ENCODE measurements at regions not wholly inside any gene's neighbourhood (a gene's known extent, or its start where the extent isn't known, plus 50 kb on each side); places are given as distances from the start of the nearest gene placed in this dataset.
A peak's percentile ranks its signal among the peaks of the same experiment; 100 is the strongest.

DNA sequence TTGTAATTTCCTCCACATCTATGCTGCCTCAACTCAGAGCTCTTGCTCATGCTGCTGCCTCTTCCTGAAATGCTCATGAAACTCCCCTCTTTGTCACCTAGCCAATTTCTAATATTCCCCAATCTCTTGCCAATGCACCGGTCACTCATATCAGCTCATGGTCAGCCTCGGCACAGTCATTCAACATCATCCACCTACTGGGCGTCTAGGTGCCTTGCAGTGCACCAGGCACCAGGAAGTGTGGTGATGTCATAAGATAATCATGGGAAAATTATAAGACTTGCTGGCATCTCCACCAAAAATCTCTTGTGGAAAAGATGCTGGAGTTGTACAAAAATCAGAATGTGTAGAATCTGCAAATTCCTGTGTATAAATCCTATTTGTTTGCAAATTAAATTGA lies 52.6 kb upstream of the RAB27B start:
- no peaks in the 10 kb centered on the region for H3K9me3 ChIP-seq
- intact Hi-C loops (cut with DNase I; ENCODE audit: low total_unique reads) = no loop called here
- peak; percentile 39 to 40 for DNase-seq
- no peak overlapping the region for H3K4me3 ChIP-seq
- peak in 1 of 3 donors; percentile 59 for TF ChIP-seq POLR2AphosphoS5 (IDR thresholded peaks at IDR 0.05)
- TF ChIP-seq, protein P1, sequence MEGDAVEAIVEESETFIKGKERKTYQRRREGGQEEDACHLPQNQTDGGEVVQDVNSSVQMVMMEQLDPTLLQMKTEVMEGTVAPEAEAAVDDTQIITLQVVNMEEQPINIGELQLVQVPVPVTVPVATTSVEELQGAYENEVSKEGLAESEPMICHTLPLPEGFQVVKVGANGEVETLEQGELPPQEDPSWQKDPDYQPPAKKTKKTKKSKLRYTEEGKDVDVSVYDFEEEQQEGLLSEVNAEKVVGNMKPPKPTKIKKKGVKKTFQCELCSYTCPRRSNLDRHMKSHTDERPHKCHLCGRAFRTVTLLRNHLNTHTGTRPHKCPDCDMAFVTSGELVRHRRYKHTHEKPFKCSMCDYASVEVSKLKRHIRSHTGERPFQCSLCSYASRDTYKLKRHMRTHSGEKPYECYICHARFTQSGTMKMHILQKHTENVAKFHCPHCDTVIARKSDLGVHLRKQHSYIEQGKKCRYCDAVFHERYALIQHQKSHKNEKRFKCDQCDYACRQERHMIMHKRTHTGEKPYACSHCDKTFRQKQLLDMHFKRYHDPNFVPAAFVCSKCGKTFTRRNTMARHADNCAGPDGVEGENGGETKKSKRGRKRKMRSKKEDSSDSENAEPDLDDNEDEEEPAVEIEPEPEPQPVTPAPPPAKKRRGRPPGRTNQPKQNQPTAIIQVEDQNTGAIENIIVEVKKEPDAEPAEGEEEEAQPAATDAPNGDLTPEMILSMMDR (IDR thresholded peaks at IDR 0.05) = peak in 3 of 7 experiments; percentile 20 to 49 (median 36)
- no peak for TF ChIP-seq POLR2A (IDR thresholded peaks at IDR 0.05)
- peaks cover 23 to 40% (median 26%) of the 10 kb centered on the region in 4 donors for H3K4me1 ChIP-seq
- H3K27ac ChIP-seq = peak overlapping the region in 4 of 5 donors; percentile 41 to 77 (median 68)
- WGBS, 5 donors = 25 to 61% (median 32%) methylated on average over 3 of the region's 3 CpGs
- H3K27me3 ChIP-seq = no peaks in the 10 kb centered on the region
- H3K36me3 ChIP-seq = no peaks in the 10 kb centered on the region

DNA sequence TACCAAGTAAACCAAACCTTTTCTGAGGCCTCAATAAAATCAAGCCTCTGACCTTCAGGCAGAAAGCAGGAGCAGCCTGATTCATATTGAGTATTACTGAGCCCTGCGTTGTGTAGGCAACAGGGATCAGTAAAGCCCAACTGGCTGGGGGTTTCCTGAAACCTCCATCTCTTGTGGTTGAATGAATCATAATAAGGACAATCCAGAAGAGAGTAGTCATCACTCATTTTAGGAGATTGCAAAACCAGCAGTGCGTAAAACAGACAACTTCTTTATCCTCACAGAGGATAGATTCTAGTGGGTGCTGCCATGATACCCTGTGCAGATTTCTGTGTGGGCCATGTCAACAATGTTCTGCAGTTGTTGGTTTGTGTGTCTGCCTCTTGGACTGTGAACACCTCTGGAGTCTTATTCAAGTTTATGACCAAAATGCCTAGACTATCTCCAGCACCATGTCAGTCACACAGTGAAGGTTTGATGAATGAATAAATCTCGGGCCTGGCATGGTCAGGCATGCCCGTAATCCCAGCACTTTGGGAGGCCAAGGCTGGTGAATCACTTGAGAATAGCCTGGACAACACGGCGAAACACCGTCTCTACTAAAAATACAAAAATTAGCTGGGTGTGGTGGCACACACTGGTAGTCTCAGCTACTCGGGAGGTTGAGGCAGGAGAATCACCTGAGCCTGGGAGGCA lies 51.8 kb upstream of the RAB27B start:
- 77 to 84% (median 81%) methylated on average over 8 of the region's 8 CpGs for WGBS, 5 donors
- no peaks in the 10 kb centered on the region for H3K9me3 ChIP-seq
- intact Hi-C loops (cut with DNase I; ENCODE audit: low total_unique reads) = no loop called here
- peak overlapping the region; percentile 41 to 77 (median 61) for H3K27ac ChIP-seq
- no peak overlapping the region for H3K4me3 ChIP-seq
- peak in 1 of 3 donors; percentile 69 for TF ChIP-seq POLR2AphosphoS5 (IDR thresholded peaks at IDR 0.05)
- TF ChIP-seq, protein P1 (IDR thresholded peaks at IDR 0.05) = no peak
- H3K4me1 ChIP-seq = peaks cover 23 to 40% (median 28%) of the 10 kb centered on the region in 4 donors
- peak in 1 of 2 donors; percentile 20 for DNase-seq
- H3K27me3 ChIP-seq = no peaks in the 10 kb centered on the region
- no peaks in the 10 kb centered on the region for H3K36me3 ChIP-seq

DNA sequence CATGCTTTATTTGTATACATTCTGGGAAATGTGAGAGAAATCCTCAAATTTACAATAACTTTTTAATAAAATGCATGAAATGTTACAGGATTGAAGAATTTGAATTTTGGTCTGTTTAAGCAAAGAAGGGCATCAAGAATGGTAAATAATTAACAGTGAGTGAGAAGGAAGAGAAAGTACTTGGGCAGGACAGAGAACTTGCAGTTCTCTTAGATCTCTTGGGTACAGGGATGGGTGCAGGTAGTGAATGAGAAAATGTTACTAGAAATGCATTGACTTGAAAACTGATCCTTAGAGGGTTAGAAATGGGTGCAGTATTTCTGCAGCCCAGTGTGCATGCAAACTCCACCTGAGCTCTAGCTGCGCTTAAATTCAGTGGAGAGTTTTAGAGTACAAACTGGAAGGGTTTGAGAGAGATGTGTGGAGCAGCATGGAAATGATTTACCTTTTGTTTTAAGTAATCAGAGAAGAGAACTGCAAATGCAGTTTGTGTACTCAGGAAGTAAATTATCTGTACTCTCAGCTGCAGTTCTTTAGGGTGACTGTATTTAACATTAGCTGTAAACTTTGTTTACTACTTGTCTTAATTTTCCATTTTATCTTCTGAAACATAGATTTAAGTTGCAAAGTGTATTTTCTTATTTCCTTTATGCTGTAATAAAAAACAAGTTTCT lies 51.0 kb upstream of the RAB27B start:
- Histone ChIP-seq H3K9me3 (no peaks in the 10 kb centered on the region), H3K4me3 (no peak overlapping the region), H3K4me1 (peaks cover 23 to 40% (median 28%) of the 10 kb centered on the region in 4 donors), H3K27me3 (no peaks in the 10 kb centered on the region), H3K27ac (peak overlapping the region in 4 of 5 donors; percentile 42 to 77 (median 68)), H3K36me3 (no peaks in the 10 kb centered on the region)
- intact Hi-C loops (cut with DNase I; ENCODE audit: low total_unique reads) = no loop called here
- no peak for DNase-seq
- TF ChIP-seq POLR2AphosphoS5 (IDR thresholded peaks at IDR 0.05) = no peak
- no peak for TF ChIP-seq POLR2A (IDR thresholded peaks at IDR 0.05)
- TF ChIP-seq, protein P1 (IDR thresholded peaks at IDR 0.05) = no peak
- 32 to 68% (median 56%) methylated on average over 1 of the region's 1 CpG for WGBS, 5 donors

DNA sequence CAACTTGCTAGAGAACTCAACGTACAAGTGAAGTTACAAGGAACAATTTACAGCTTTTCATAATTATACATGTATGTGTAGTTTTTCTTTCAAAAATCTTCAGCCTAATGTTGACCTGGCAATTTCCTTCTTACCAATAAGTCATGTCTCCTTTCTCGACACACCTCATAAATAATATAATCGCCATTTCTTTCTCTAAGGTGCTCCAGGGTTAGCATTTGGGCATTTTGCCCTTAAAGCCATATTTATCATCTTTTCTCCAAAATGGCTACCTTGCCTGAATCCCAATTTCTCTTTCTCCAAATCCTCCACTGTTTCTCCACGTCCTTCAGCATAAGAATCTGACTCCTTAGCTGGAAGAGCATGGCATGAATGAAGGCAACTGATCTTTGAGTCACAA lies 50.3 kb upstream of the RAB27B start:
- Histone ChIP-seq H3K27ac (peak overlapping the region in 3 of 5 donors; percentile 61 to 77 (median 75)), H3K4me3 (no peak overlapping the region), H3K36me3 (no peaks in the 10 kb centered on the region), H3K27me3 (no peaks in the 10 kb centered on the region), H3K9me3 (no peaks in the 10 kb centered on the region), H3K4me1 (peaks cover 23 to 40% (median 28%) of the 10 kb centered on the region in 4 donors)
- intact Hi-C loops (cut with DNase I; ENCODE audit: low total_unique reads) = no loop called here
- TF ChIP-seq POLR2AphosphoS5 (IDR thresholded peaks at IDR 0.05) = no peak
- TF ChIP-seq EP300 (IDR thresholded peaks at IDR 0.05) = no peak
- TF ChIP-seq, protein P1 (IDR thresholded peaks at IDR 0.05) = no peak
- TF ChIP-seq POLR2A (IDR thresholded peaks at IDR 0.05) = no peak
- WGBS, 5 donors = 37 to 65% (median 47%) methylated on average over 4 of the region's 4 CpGs
- DNase-seq = no peak

All from stomach (tissue), 8 donors.